ENCODE measurements at regions not wholly inside any gene's neighbourhood (a gene's known extent, or its start where the extent isn't known, plus 50 kb on each side); places are given as distances from the start of the nearest gene placed in this dataset.

DNA sequence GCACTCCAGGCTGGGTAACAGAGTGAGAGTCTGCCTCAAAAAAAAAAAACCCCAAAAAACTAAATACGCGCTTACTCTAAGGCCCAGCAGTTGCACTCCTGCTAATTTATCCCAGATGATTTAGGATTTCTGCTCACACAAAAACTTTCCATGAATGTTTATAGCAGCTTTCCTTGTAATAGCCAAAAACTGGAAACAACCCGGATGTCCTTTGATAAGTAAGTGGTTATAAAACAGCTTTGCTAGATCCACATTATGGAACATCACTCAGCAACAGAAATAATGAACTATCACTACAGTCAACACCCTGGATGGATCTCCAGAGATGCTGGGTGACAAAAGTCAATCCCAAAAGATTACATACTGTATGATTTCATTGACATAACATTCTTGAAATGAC lies 220.4 kb upstream of the JARID2 start:
- ATAC-seq (no peak), DNase-seq (ENCODE audit: low spot score) (no peak)
- ChIA-PET CTCF (interaction anchor here (1.6 kb wide), 1 partner anchor 12 kb away, joined by 4 read pairs; no protein-coding TSS in a partner anchor), POLR2A (no interaction called here)
- Mint-ChIP-seq H3K9me3 (peaks cover 29% of the 10 kb centered on the region), H3K4me1 (peaks cover 32% of the 10 kb centered on the region), H3K27me3 (ENCODE audit: low read depth) (peaks cover 2% of the 10 kb centered on the region), H3K4me3 (no peak overlapping the region), H3K27ac (no peak overlapping the region), H3K36me3 (peaks cover 27% of the 10 kb centered on the region)
- TF ChIP-seq, protein P1, sequence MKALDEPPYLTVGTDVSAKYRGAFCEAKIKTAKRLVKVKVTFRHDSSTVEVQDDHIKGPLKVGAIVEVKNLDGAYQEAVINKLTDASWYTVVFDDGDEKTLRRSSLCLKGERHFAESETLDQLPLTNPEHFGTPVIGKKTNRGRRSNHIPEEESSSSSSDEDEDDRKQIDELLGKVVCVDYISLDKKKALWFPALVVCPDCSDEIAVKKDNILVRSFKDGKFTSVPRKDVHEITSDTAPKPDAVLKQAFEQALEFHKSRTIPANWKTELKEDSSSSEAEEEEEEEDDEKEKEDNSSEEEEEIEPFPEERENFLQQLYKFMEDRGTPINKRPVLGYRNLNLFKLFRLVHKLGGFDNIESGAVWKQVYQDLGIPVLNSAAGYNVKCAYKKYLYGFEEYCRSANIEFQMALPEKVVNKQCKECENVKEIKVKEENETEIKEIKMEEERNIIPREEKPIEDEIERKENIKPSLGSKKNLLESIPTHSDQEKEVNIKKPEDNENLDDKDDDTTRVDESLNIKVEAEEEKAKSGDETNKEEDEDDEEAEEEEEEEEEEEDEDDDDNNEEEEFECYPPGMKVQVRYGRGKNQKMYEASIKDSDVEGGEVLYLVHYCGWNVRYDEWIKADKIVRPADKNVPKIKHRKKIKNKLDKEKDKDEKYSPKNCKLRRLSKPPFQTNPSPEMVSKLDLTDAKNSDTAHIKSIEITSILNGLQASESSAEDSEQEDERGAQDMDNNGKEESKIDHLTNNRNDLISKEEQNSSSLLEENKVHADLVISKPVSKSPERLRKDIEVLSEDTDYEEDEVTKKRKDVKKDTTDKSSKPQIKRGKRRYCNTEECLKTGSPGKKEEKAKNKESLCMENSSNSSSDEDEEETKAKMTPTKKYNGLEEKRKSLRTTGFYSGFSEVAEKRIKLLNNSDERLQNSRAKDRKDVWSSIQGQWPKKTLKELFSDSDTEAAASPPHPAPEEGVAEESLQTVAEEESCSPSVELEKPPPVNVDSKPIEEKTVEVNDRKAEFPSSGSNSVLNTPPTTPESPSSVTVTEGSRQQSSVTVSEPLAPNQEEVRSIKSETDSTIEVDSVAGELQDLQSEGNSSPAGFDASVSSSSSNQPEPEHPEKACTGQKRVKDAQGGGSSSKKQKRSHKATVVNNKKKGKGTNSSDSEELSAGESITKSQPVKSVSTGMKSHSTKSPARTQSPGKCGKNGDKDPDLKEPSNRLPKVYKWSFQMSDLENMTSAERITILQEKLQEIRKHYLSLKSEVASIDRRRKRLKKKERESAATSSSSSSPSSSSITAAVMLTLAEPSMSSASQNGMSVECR (CRISPR knock-in tag; IDR thresholded peaks at IDR 0.05; ENCODE audit: borderline replicate concordance) = no peak
- TF ChIP-seq, protein P2, sequence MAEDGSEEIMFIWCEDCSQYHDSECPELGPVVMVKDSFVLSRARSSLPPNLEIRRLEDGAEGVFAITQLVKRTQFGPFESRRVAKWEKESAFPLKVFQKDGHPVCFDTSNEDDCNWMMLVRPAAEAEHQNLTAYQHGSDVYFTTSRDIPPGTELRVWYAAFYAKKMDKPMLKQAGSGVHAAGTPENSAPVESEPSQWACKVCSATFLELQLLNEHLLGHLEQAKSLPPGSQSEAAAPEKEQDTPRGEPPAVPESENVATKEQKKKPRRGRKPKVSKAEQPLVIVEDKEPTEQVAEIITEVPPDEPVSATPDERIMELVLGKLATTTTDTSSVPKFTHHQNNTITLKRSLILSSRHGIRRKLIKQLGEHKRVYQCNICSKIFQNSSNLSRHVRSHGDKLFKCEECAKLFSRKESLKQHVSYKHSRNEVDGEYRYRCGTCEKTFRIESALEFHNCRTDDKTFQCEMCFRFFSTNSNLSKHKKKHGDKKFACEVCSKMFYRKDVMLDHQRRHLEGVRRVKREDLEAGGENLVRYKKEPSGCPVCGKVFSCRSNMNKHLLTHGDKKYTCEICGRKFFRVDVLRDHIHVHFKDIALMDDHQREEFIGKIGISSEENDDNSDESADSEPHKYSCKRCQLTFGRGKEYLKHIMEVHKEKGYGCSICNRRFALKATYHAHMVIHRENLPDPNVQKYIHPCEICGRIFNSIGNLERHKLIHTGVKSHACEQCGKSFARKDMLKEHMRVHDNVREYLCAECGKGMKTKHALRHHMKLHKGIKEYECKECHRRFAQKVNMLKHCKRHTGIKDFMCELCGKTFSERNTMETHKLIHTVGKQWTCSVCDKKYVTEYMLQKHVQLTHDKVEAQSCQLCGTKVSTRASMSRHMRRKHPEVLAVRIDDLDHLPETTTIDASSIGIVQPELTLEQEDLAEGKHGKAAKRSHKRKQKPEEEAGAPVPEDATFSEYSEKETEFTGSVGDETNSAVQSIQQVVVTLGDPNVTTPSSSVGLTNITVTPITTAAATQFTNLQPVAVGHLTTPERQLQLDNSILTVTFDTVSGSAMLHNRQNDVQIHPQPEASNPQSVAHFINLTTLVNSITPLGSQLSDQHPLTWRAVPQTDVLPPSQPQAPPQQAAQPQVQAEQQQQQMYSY (CRISPR knock-in tag; IDR thresholded peaks at IDR 0.05) = no peak
- no peak for TF ChIP-seq NR2C2 (CRISPR knock-in tag; IDR thresholded peaks at IDR 0.05)
- TF ChIP-seq NR1H2 (CRISPR knock-in tag; IDR thresholded peaks at IDR 0.05) = no peak
- TF ChIP-seq SP1 (CRISPR knock-in tag; conservative IDR thresholded peaks at IDR 0.05) = no peak
- TF ChIP-seq CDX4 (CRISPR knock-in tag; IDR thresholded peaks at IDR 0.05; ENCODE audit: borderline replicate concordance) = no peak
- TF ChIP-seq NFATC4 (CRISPR knock-in tag; IDR thresholded peaks at IDR 0.05) = no peak
- TF ChIP-seq ZNF317 (CRISPR knock-in tag; IDR thresholded peaks at IDR 0.05; ENCODE audit: borderline replicate concordance, low read depth) = no peak
- TF ChIP-seq, protein P3, sequence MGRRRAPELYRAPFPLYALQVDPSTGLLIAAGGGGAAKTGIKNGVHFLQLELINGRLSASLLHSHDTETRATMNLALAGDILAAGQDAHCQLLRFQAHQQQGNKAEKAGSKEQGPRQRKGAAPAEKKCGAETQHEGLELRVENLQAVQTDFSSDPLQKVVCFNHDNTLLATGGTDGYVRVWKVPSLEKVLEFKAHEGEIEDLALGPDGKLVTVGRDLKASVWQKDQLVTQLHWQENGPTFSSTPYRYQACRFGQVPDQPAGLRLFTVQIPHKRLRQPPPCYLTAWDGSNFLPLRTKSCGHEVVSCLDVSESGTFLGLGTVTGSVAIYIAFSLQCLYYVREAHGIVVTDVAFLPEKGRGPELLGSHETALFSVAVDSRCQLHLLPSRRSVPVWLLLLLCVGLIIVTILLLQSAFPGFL (CRISPR knock-in tag; IDR thresholded peaks at IDR 0.05; ENCODE audit: borderline replicate concordance) = no peak
- no peak for TF ChIP-seq ZNF232 (CRISPR knock-in tag; IDR thresholded peaks at IDR 0.05)
- TF ChIP-seq ZNF416 (CRISPR knock-in tag; IDR thresholded peaks at IDR 0.05) = no peak
- no peak for TF ChIP-seq CREM (CRISPR knock-in tag; IDR thresholded peaks at IDR 0.05)
- TF ChIP-seq, protein P4, sequence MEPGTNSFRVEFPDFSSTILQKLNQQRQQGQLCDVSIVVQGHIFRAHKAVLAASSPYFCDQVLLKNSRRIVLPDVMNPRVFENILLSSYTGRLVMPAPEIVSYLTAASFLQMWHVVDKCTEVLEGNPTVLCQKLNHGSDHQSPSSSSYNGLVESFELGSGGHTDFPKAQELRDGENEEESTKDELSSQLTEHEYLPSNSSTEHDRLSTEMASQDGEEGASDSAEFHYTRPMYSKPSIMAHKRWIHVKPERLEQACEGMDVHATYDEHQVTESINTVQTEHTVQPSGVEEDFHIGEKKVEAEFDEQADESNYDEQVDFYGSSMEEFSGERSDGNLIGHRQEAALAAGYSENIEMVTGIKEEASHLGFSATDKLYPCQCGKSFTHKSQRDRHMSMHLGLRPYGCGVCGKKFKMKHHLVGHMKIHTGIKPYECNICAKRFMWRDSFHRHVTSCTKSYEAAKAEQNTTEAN (CRISPR knock-in tag; IDR thresholded peaks at IDR 0.05) = no peak
- TF ChIP-seq, protein P5, sequence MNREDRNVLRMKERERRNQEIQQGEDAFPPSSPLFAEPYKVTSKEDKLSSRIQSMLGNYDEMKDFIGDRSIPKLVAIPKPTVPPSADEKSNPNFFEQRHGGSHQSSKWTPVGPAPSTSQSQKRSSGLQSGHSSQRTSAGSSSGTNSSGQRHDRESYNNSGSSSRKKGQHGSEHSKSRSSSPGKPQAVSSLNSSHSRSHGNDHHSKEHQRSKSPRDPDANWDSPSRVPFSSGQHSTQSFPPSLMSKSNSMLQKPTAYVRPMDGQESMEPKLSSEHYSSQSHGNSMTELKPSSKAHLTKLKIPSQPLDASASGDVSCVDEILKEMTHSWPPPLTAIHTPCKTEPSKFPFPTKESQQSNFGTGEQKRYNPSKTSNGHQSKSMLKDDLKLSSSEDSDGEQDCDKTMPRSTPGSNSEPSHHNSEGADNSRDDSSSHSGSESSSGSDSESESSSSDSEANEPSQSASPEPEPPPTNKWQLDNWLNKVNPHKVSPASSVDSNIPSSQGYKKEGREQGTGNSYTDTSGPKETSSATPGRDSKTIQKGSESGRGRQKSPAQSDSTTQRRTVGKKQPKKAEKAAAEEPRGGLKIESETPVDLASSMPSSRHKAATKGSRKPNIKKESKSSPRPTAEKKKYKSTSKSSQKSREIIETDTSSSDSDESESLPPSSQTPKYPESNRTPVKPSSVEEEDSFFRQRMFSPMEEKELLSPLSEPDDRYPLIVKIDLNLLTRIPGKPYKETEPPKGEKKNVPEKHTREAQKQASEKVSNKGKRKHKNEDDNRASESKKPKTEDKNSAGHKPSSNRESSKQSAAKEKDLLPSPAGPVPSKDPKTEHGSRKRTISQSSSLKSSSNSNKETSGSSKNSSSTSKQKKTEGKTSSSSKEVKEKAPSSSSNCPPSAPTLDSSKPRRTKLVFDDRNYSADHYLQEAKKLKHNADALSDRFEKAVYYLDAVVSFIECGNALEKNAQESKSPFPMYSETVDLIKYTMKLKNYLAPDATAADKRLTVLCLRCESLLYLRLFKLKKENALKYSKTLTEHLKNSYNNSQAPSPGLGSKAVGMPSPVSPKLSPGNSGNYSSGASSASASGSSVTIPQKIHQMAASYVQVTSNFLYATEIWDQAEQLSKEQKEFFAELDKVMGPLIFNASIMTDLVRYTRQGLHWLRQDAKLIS (CRISPR knock-in tag; IDR thresholded peaks at IDR 0.05; ENCODE audit: borderline replicate concordance) = no peak
- no peak for TF ChIP-seq HMGA2 (CRISPR knock-in tag; IDR thresholded peaks at IDR 0.05)
- no peak for TF ChIP-seq ZNF263 (CRISPR knock-in tag; IDR thresholded peaks at IDR 0.05; ENCODE audit: low read depth)
- no peak for TF ChIP-seq SMAD4 (CRISPR knock-in tag; IDR thresholded peaks at IDR 0.05)
- TF ChIP-seq ETV6 (CRISPR knock-in tag; IDR thresholded peaks at IDR 0.05) = no peak
- TF ChIP-seq FOXP1 (CRISPR knock-in tag; IDR thresholded peaks at IDR 0.05; ENCODE audit: borderline replicate concordance) = no peak
